ENCODE measurements at regions not wholly inside any gene's neighbourhood (a gene's known extent, or its start where the extent isn't known, plus 50 kb on each side); places are given as distances from the start of the nearest gene placed in this dataset.

GRCh38 chr14:48628870-48629269, 953.5 kb upstream of the MDGA2 start:
- no peak for TF ChIP-seq POLR2A (IDR thresholded peaks at IDR 0.05)
- TF ChIP-seq CTCF (IDR thresholded peaks at IDR 0.05), result no peak
